Prostate gland (tissue), 2 donors: ENCODE measurements at regions not wholly inside any gene's neighbourhood (a gene's known extent, or its start where the extent isn't known, plus 50 kb on each side); places are given as distances from the start of the nearest gene placed in this dataset.

Source experiments
- DNase-seq: peaks from one replicate; pipeline ENCODE4 v3.0.0-alpha.2; 2019; ENCODE audit warnings: low spot score
- H3K27ac ChIP-seq, 2 donors: fragments of 200-600 bp; sonication (generic); 2 replicates each; pipeline ENCODE4 v1.5.1; 2017 to 2019
- H3K27me3 ChIP-seq: fragments of 200-600 bp; sonication (generic); replicated peaks from 2 replicates; pipeline ENCODE4 v1.5.1; 2019; ENCODE audit not compliant: insufficient read depth
- H3K36me3 ChIP-seq, 2 donors: fragments of 200-600 bp; sonication (generic); 1 replicate in 1 of 2; 2 replicates in 1 of 2; pipeline versions ENCODE4 v1.5.1 to v1.8.1; 2017 to 2019
- H3K4me1 ChIP-seq: fragments of 200-600 bp; sonication (generic); replicated peaks from 2 replicates; pipeline ENCODE4 v1.5.1; 2019
- H3K4me3 ChIP-seq, 2 donors: fragments of 200-600 bp; sonication (generic); 2 replicates each; pipeline ENCODE4 v1.5.1; 2017 to 2019
- H3K9me3 ChIP-seq: fragments of 200-600 bp; sonication (generic); 2 replicates; pipeline ENCODE4 v1.5.1; 2017
- POLR2A ChIP-seq: fragments of 450-650 bp; IDR thresholded peaks from one replicate; pipeline ENCODE4 v1.6.1; 2016; ENCODE audit warnings: antibody characterized with exemption, mild to moderate bottlenecking
- POLR2AphosphoS5 ChIP-seq: sonication (generic); formaldehyde crosslinking; IDR thresholded peaks from one replicate; pipeline ENCODE4 v1.6.1; 2017; ENCODE audit warnings: antibody characterized with exemption
- WGBS: methylation state at CpG from one replicate; pipeline ENCODE4 v1.1.5; 2018; 5-methylcytosine and 5-hydroxymethylcytosine counted together
- intact Hi-C: fragments of 100-400 bp; cut with DNase I; formaldehyde crosslinking; loops from one replicate; pipeline ENCODE4 v1.14.2; 2022
- TF ChIP-seq, protein P1 (sequence below), 4 experiments: fragments of 200-600 bp in 2 of 4; fragments of 450-650 bp in 2 of 4; sonication (generic) in 2 of 4; IDR thresholded peaks; 1 replicate in 3 of 4; 2 replicates in 1 of 4; pipeline ENCODE4 v1.5.1; 2016 to 2019; ENCODE audit warnings: antibody characterized with exemption in 4 of 4, mild to moderate bottlenecking in 2 of 4, moderate library complexity in 2 of 4

DNA sequence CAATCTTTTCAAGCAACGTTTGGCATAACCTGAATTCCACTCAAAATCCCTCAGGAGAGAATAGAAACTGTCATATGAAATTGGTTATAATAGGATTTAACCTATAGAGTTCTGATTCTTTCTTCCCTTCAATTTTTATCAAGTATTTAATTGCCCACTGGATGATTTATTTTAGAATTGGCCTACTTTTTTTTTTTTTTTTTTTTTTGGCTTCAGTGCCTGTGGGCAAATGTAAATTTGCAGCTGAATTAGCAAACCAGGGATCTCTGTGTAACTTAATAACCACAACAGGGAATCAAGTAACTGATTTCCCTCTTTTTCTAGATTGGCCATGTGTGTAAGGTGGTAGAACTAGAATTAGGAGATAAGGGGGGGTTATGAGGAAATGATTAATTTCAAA is 157.0 kb downstream of the SOX4 start:
- no peaks in the 10 kb centered on the region for H3K27me3 ChIP-seq
- DNase-seq, result no peak
- no peaks in the 10 kb centered on the region for H3K36me3 ChIP-seq
- intact Hi-C loops, result no loop called here
- H3K4me3 ChIP-seq, result no peak overlapping the region
- no peaks in the 10 kb centered on the region for H3K9me3 ChIP-seq
- H3K4me1 ChIP-seq, result no peaks in the 10 kb centered on the region
- H3K27ac ChIP-seq, result no peak overlapping the region
- WGBS, result 56% methylated on average over 1 of the region's 1 CpG
- no peak for TF ChIP-seq POLR2AphosphoS5
- TF ChIP-seq, protein P1, sequence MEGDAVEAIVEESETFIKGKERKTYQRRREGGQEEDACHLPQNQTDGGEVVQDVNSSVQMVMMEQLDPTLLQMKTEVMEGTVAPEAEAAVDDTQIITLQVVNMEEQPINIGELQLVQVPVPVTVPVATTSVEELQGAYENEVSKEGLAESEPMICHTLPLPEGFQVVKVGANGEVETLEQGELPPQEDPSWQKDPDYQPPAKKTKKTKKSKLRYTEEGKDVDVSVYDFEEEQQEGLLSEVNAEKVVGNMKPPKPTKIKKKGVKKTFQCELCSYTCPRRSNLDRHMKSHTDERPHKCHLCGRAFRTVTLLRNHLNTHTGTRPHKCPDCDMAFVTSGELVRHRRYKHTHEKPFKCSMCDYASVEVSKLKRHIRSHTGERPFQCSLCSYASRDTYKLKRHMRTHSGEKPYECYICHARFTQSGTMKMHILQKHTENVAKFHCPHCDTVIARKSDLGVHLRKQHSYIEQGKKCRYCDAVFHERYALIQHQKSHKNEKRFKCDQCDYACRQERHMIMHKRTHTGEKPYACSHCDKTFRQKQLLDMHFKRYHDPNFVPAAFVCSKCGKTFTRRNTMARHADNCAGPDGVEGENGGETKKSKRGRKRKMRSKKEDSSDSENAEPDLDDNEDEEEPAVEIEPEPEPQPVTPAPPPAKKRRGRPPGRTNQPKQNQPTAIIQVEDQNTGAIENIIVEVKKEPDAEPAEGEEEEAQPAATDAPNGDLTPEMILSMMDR (IDR thresholded peaks at IDR 0.05), result no peak
- no peak for TF ChIP-seq POLR2A

DNA sequence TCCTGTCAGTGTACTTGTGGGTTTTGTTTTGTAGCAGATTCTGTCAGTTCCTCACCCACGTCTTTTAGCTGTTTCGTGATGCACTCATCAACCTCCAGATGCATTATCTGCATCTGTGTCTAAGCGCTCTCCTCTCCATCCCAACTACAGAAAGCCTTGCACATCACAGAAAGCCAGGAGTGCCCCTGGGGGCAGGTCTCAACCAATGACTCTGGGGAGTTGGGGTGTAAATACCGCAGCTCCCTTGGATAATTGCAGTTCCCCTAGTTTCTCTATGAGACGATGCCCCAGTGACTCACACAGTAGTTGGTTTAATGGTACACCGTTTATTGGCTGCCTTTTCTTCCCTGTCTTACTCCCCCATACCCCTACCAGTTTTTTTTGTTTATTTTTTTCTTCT is 158.1 kb downstream of the SOX4 start:
- H3K4me3 ChIP-seq, result no peak overlapping the region
- no peaks in the 10 kb centered on the region for H3K36me3 ChIP-seq
- intact Hi-C loops, result no loop called here
- 87% methylated on average over 6 of the region's 6 CpGs for WGBS
- H3K27me3 ChIP-seq, result no peaks in the 10 kb centered on the region
- TF ChIP-seq, protein P1 (IDR thresholded peaks at IDR 0.05), result no peak
- TF ChIP-seq POLR2A, result no peak
- TF ChIP-seq POLR2AphosphoS5, result no peak
- H3K4me1 ChIP-seq, result no peaks in the 10 kb centered on the region
- H3K27ac ChIP-seq, result no peak overlapping the region
- no peak for DNase-seq
- no peaks in the 10 kb centered on the region for H3K9me3 ChIP-seq

DNA sequence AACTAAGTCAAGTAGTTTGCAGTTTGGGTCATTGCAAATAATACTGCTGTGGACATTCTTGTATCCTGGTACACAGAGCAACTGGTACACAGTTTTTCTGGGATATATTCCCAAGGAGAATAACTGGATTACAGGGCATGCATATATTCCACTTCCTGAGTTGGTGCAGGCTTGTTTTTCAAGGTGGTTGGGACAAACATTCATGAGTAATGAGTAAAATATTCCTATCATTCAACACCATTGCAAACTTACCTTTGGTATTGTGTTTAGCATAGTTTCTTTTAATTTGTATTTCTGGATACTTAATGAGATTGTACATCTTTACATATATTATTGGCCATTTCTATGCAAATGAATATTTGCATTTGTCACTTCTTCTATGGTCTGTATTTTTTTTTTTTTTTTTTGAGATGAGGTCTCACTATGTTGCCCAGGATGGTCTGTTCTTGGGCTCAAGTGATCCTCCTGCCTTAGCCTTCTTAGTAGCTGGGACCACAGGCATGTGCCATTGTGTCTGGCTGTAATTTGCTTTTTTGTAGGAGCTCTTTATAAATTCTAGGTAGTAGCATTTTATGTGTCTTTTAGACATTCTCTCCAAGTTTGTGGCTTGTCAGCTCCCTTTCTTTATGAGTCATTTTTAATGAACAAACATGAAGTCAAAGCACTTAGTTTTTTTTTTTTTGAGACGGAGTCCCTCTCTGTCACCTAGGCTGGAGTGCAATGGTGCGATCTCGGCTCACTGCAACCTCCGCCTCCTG is 158.7 kb downstream of the SOX4 start:
- Histone ChIP-seq H3K27me3 (no peaks in the 10 kb centered on the region), H3K4me3 (no peak overlapping the region), H3K36me3 (no peaks in the 10 kb centered on the region), H3K9me3 (no peaks in the 10 kb centered on the region), H3K4me1 (no peaks in the 10 kb centered on the region), H3K27ac (no peak overlapping the region)
- WGBS, result 79% methylated on average over 4 of the region's 4 CpGs
- no peak for TF ChIP-seq POLR2AphosphoS5
- TF ChIP-seq, protein P1 (IDR thresholded peaks at IDR 0.05), result no peak
- no peak for TF ChIP-seq POLR2A
- intact Hi-C loops, result no loop called here
- no peak for DNase-seq

DNA sequence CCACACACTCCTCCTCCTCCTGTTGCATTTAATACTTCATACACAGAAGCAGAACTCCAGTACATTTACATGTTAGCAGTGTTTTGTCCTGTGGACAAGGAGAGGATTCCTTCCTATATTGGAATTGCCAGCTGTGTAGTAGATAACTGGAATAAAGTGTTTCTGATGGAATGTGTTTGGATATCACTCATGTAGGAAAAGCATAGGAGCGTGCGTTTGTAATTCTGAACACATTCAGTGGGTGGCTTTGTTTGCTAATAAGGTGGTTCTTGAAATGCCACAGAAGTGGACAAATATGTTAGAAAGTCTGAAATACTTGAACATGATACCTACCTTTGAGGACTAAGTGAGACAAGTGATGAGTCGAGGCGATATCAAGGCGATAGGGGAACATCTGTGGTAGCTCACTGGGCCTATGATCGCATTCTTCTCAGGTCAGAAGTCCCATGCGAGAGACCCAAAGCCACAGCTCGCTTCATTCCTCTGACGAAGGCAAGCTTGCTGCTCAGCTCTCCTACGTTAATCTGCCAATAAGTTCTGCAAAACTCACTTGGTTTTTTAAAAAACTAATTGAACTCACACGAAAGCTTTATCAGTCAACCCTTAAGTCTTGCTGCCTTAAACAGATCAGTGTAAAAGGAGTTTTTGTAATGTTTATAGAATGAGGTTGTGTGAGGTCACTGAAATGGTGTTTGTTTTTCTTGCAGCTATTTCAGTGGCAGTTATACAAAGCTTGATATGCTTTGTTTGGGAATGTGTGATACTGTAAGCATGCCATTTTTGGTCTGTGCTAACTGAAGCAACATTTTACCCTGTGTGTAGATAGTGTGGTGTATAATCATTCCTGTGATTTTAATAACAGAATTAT is 159.9 kb downstream of the SOX4 start:
- intact Hi-C loops, result no loop called here
- no peak for DNase-seq
- Histone ChIP-seq H3K9me3 (no peaks in the 10 kb centered on the region), H3K4me3 (no peak overlapping the region), H3K36me3 (no peaks in the 10 kb centered on the region), H3K4me1 (no peaks in the 10 kb centered on the region), H3K27ac (peak overlapping the region in 1 of 2 donors; percentile 7), H3K27me3 (no peaks in the 10 kb centered on the region)
- 37% methylated on average over 11 of the region's 11 CpGs for WGBS
- no peak for TF ChIP-seq POLR2A
- TF ChIP-seq, protein P1 (IDR thresholded peaks at IDR 0.05), result no peak
- no peak for TF ChIP-seq POLR2AphosphoS5
